HCT116 (cell line): ENCODE measurements at regions not wholly inside any gene's neighbourhood (a gene's known extent, or its start where the extent isn't known, plus 50 kb on each side); places are given as distances from the start of the nearest gene placed in this dataset.

ENCODE experiments used
- ATAC-seq: fragments of 200-7000 bp; cut with Tn5 transposase; 2 replicates; pipeline ENCODE4 v1.9.1; 2020; ENCODE audit warnings: mild to moderate bottlenecking, moderate library complexity
- BruUV-seq: library from RNA; stranded (reverse); fragments of 400-500 nt; replicated peaks from 2 replicates; lab custom pipeline; 2021; lab: Mats Ljungman, UMichigan
- CTCF ChIA-PET: fragments of 300-600 bp; sonication (Branson Sonifier 250); formaldehyde crosslinking; loops from one replicate; lab custom pipeline; 2021; ENCODE audit warnings: antibody characterized with exemption; lab: Charles Lee
- POLR2A ChIA-PET: fragments of 300-600, 350-600 bp; sonication (Branson Sonifier 250); formaldehyde crosslinking; loops from one replicate; lab custom pipeline; 2021; ENCODE audit warnings: antibody characterized with exemption; lab: Charles Lee
- RAD21 ChIA-PET, 2 experiments: fragments of 300-600 bp; sonication (Branson Sonifier 250); formaldehyde crosslinking; loops; one replicate each; lab custom pipeline; 2023; ENCODE audit warnings: low total read pairs in 2 of 2; ENCODE audit not compliant: uncharacterized antibody in 2 of 2, unreplicated experiment in 2 of 2, low non-redundant PET in 1 of 2; lab: Charles Lee
- DNase-seq: peaks from one replicate; pipeline ENCODE4 v3.0.0-alpha.2; 2010; ENCODE audit warnings: low read depth, low spot score
- H2AFZ ChIP-seq: fragments of 200-600 bp; shearing (Covaris generic), sonication (generic); 2 replicates; pipeline ENCODE4 v1.6.1; 2017; ENCODE audit warnings: low read depth, mixed run types, mixed read lengths, antibody characterized with exemption, low read length; ENCODE audit not compliant: poor library complexity, severe bottlenecking
- H3K27ac ChIP-seq: 2 replicates; pipeline ENCODE4 v1.5.1; 2012; ENCODE audit warnings: low read depth, low read length
- H3K27me3 ChIP-seq: fragments of 200-600 bp; sonication (generic); 2 replicates; pipeline ENCODE4 v1.6.1; 2016; ENCODE audit warnings: mixed run types, low read length, mixed read lengths; ENCODE audit not compliant: insufficient read depth
- H3K36me3 ChIP-seq, 2 experiments: fragments of 200-500 bp in 1 of 2; fragments of 200-600 bp in 1 of 2; sonication (Bioruptor generic) in 1 of 2; sonication (generic) in 1 of 2; 2 replicates each; pipeline versions ENCODE4 v1.5.1 to v1.6.1; 2014 to 2016; ENCODE audit warnings: low read length in 2 of 2, inconsistent platforms in 1 of 2, mixed read lengths in 1 of 2, mixed run types in 1 of 2; ENCODE audit not compliant: insufficient read depth in 2 of 2, control insufficient read depth in 1 of 2
- H3K4me1 ChIP-seq, 2 experiments: fragments of 200-600 bp in 1 of 2; sonication (generic) in 1 of 2; 2 replicates each; pipeline versions ENCODE4 v1.5.1 to v1.6.1; 2012 to 2017; ENCODE audit warnings: low read length in 2 of 2, inconsistent platforms in 1 of 2, mild to moderate bottlenecking in 1 of 2, mixed read lengths in 1 of 2, mixed run types in 1 of 2, moderate library complexity in 1 of 2; ENCODE audit not compliant: insufficient read depth in 2 of 2, control insufficient read depth in 1 of 2
- H3K4me2 ChIP-seq: fragments of 200-600 bp; sonication (generic); 2 replicates; pipeline ENCODE4 v1.6.1; 2017; ENCODE audit warnings: mixed run types, low read length, mixed read lengths
- H3K4me3 ChIP-seq, 2 experiments: fragments of 200-600 bp in 1 of 2; sonication (generic) in 1 of 2; replicated peaks in 1 of 2; 2 replicates each; pipeline ENCODE4 v1.5.1; 2011 to 2016; ENCODE audit warnings: low read length in 2 of 2, control low read depth in 1 of 2, low read depth in 1 of 2, mild to moderate bottlenecking in 1 of 2, mixed read lengths in 1 of 2, mixed run types in 1 of 2
- H3K79me2 ChIP-seq: fragments of 200-600 bp; sonication (generic); 2 replicates; pipeline ENCODE4 v1.6.1; 2017; ENCODE audit warnings: mild to moderate bottlenecking, mixed run types, low read length, moderate library complexity, mixed read lengths; ENCODE audit not compliant: insufficient read depth
- H3K9ac ChIP-seq: fragments of 200-600 bp; sonication (generic); 2 replicates; pipeline ENCODE4 v1.6.1; 2016; ENCODE audit warnings: low read length, mixed read lengths
- H3K9me2 ChIP-seq: fragments of 200-600 bp; sonication (generic), shearing (Covaris generic); 2 replicates; pipeline ENCODE4 v1.6.1; 2017; ENCODE audit warnings: mixed run types, mild to moderate bottlenecking, moderate library complexity; ENCODE audit not compliant: insufficient read depth
- H3K9me3 ChIP-seq, 2 experiments: fragments of 200-500 bp in 1 of 2; fragments of 200-600 bp in 1 of 2; sonication (Bioruptor generic) in 1 of 2; sonication (generic) in 1 of 2; 2 replicates each; pipeline ENCODE4 v1.6.1; 2014 to 2017; ENCODE audit warnings: low read length in 2 of 2, mixed read lengths in 2 of 2, inconsistent platforms in 1 of 2, low read depth in 1 of 2, mild to moderate bottlenecking in 1 of 2, mixed run types in 1 of 2, moderate library complexity in 1 of 2; ENCODE audit not compliant: control insufficient read depth in 1 of 2, insufficient read depth in 1 of 2
- H4K20me1 ChIP-seq: fragments of 200-600 bp; sonication (generic), shearing (Covaris generic); 2 replicates; pipeline ENCODE4 v1.6.1; 2017; ENCODE audit warnings: mixed run types, mild to moderate bottlenecking, moderate library complexity; ENCODE audit not compliant: insufficient read depth
- CEBPB ChIP-seq: IDR thresholded peaks from 2 replicates; pipeline ENCODE4 v1.6.1; 2012; ENCODE audit warnings: low read depth
- EZH2 ChIP-seq: fragments of 200-600 bp; sonication (generic); IDR thresholded peaks from 2 replicates; pipeline ENCODE4 v1.6.1; 2017; ENCODE audit warnings: antibody characterized with exemption, mixed run types
- EZH2phosphoT487 ChIP-seq: fragments of 200-600 bp; IDR thresholded peaks from 2 replicates; pipeline ENCODE4 v1.6.1; 2018; ENCODE audit warnings: antibody characterized with exemption, borderline replicate concordance
- POLR2A ChIP-seq: IDR thresholded peaks from 2 replicates; pipeline ENCODE4 v1.7.0; 2011; ENCODE audit warnings: borderline replicate concordance; ENCODE audit not compliant: insufficient read depth, insufficient read length; ENCODE audit errors: extremely low read depth
- POLR2AphosphoS5 ChIP-seq: IDR thresholded peaks from 2 replicates; pipeline ENCODE4 v1.6.1; 2011; ENCODE audit warnings: mild to moderate bottlenecking, low read depth, low read length, moderate library complexity
- RAD21 ChIP-seq: IDR thresholded peaks from 2 replicates; pipeline ENCODE4 v1.6.1; 2012; ENCODE audit warnings: low read depth, mild to moderate bottlenecking
- SIN3A ChIP-seq: IDR thresholded peaks from 2 replicates; pipeline ENCODE4 v1.6.1; 2012; ENCODE audit warnings: low read depth
- SRF ChIP-seq: IDR thresholded peaks from 2 replicates; pipeline ENCODE4 v1.6.1; 2012; ENCODE audit warnings: low read depth
- YY1 ChIP-seq: IDR thresholded peaks from 2 replicates; pipeline ENCODE4 v1.6.1; 2011; ENCODE audit warnings: low read length, low read depth, moderate library complexity, mild to moderate bottlenecking; ENCODE audit not compliant: insufficient replicate concordance; ENCODE audit errors: extremely low read depth
- intact Hi-C: fragments of 100-400 bp; cut with micrococcal nuclease; formaldehyde crosslinking; loops from 2 replicates; pipeline ENCODE4 v1.10.0; 2022
- TF ChIP-seq, protein P1 (sequence below): IDR thresholded peaks from 2 replicates; pipeline ENCODE4 v1.6.1; 2012
- TF ChIP-seq, protein P2 (sequence below), 3 experiments: fragments of 200-600 bp in 1 of 3; sonication (generic) in 1 of 3; IDR thresholded peaks in 2 of 3; conservative IDR thresholded peaks in 1 of 3; 2 replicates each; pipeline ENCODE4 v1.5.1; 2012 to 2017; ENCODE audit warnings: low read depth in 2 of 3, low read length in 2 of 3, antibody characterized with exemption in 1 of 3, borderline replicate concordance in 1 of 3, control low read depth in 1 of 3, mild to moderate bottlenecking in 1 of 3, mixed read lengths in 1 of 3, mixed run types in 1 of 3, moderate library complexity in 1 of 3; ENCODE audit not compliant: insufficient read depth in 1 of 3

DNA sequence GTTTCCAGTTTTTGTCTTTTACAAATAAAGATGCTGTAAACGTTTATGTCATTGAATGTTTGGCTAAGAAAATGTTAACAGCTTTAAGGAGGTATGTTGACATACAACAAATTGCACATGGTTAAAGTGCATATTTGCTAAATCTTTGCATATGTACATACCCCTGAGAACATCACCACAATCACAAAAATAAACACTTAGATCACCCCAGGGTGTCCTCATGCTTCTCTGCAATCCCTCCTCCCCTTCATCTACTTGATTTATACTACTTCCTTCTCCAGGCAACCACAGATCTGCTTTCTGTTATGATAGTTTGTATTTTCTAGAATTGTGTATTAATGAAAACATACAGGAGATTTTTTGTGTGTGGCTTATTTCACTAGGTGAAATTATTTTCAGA, 209.5 kb downstream of the GLRX3 start:
- RAD21 ChIA-PET, result no interaction called here
- no peaks in the 10 kb centered on the region for H4K20me1 ChIP-seq
- no peak overlapping the region for H3K27ac ChIP-seq
- no peak for DNase-seq
- no peak for TF ChIP-seq YY1
- TF ChIP-seq EZH2, result no peak
- POLR2A ChIA-PET, result no interaction called here
- H3K4me2 ChIP-seq, result no peak overlapping the region
- no peaks in the 10 kb centered on the region for H3K36me3 ChIP-seq
- no peaks in the 10 kb centered on the region for H3K27me3 ChIP-seq
- BruUV-seq, result no TSS peak
- no peaks in the 10 kb centered on the region for H3K79me2 ChIP-seq
- H3K4me1 ChIP-seq, result no peaks in the 10 kb centered on the region
- no peaks in the 10 kb centered on the region for H3K9me2 ChIP-seq
- no peak for ATAC-seq
- H2AFZ ChIP-seq, result no peak overlapping the region
- intact Hi-C loops, result no loop called here
- no peak overlapping the region for H3K9ac ChIP-seq
- no peaks in the 10 kb centered on the region for H3K9me3 ChIP-seq
- no peak overlapping the region for H3K4me3 ChIP-seq
- CTCF ChIA-PET, result no interaction called here

DNA sequence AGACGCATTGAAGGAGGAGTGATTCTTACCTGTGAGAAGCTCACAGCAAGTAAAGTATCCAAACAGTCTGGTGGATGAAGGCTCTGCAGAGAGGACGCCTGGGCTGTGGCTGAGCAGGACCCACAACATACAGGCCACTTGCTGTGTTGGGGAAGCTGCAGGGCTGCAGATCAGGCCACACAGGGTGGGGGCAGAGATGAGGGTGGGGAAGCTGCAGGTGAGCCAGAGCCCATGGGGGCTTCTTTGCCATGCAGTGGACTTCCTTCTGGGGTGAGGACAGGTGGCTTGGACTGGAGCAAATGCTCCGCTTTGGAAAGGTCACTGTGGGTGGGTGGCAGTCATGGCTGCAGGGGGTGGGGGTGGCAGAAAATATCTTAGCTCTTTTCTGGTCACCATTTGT, 214.8 kb downstream of the GLRX3 start:
- POLR2A ChIA-PET, result no interaction called here
- H3K9me2 ChIP-seq, result no peaks in the 10 kb centered on the region

More for the DNA sequence above, 214.8 kb downstream of the GLRX3 start:
- ChIA-PET RAD21 (no interaction called here), CTCF (no interaction called here)
- Histone ChIP-seq H4K20me1 (no peaks in the 10 kb centered on the region), H3K79me2 (no peaks in the 10 kb centered on the region), H3K27me3 (no peaks in the 10 kb centered on the region), H3K4me3 (no peak overlapping the region), H3K27ac (no peak overlapping the region), H3K9ac (no peak overlapping the region), H2AFZ (no peak overlapping the region), H3K9me3 (no peaks in the 10 kb centered on the region), H3K4me2 (no peak overlapping the region), H3K36me3 (no peaks in the 10 kb centered on the region), H3K4me1 (no peaks in the 10 kb centered on the region)
- BruUV-seq, result no TSS peak
- intact Hi-C loops, result no loop called here
- no peak for TF ChIP-seq RAD21
- TF ChIP-seq, protein P1, sequence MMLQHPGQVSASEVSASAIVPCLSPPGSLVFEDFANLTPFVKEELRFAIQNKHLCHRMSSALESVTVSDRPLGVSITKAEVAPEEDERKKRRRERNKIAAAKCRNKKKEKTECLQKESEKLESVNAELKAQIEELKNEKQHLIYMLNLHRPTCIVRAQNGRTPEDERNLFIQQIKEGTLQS, result no peak
- TF ChIP-seq POLR2AphosphoS5, result no peak
- no peak for TF ChIP-seq SIN3A
- TF ChIP-seq, protein P2, sequence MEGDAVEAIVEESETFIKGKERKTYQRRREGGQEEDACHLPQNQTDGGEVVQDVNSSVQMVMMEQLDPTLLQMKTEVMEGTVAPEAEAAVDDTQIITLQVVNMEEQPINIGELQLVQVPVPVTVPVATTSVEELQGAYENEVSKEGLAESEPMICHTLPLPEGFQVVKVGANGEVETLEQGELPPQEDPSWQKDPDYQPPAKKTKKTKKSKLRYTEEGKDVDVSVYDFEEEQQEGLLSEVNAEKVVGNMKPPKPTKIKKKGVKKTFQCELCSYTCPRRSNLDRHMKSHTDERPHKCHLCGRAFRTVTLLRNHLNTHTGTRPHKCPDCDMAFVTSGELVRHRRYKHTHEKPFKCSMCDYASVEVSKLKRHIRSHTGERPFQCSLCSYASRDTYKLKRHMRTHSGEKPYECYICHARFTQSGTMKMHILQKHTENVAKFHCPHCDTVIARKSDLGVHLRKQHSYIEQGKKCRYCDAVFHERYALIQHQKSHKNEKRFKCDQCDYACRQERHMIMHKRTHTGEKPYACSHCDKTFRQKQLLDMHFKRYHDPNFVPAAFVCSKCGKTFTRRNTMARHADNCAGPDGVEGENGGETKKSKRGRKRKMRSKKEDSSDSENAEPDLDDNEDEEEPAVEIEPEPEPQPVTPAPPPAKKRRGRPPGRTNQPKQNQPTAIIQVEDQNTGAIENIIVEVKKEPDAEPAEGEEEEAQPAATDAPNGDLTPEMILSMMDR (IDR thresholded peaks at IDR 0.05 in 2 of 3, conservative IDR thresholded peaks at IDR 0.05 in 1 of 3; ENCODE audit: borderline replicate concordance in 1 of 3, insufficient read depth in 1 of 3, low read depth in 2 of 3, low read length in 2 of 3), result no peak
- no peak for TF ChIP-seq SRF
- no peak for TF ChIP-seq EZH2phosphoT487
- TF ChIP-seq POLR2A, result no peak
- TF ChIP-seq CEBPB, result no peak
- DNase-seq, result no peak
- ATAC-seq, result no peak
